Activated naive CD8-positive, alpha-beta T cell treated with anti-CD3 and anti-CD28 coated beads, Interleukin-2, amount 50 U/mL, for 16 hours (primary cell): ENCODE measurements at regions not wholly inside any gene's neighbourhood (a gene's known extent, or its start where the extent isn't known, plus 50 kb on each side); places are given as distances from the start of the nearest gene placed in this dataset.

Experiments used
- DNase-seq: peaks from one replicate; pipeline ENCODE4 v3.0.0-alpha.2; 2020; ENCODE audit warnings: low read depth, low spot score

DNA sequence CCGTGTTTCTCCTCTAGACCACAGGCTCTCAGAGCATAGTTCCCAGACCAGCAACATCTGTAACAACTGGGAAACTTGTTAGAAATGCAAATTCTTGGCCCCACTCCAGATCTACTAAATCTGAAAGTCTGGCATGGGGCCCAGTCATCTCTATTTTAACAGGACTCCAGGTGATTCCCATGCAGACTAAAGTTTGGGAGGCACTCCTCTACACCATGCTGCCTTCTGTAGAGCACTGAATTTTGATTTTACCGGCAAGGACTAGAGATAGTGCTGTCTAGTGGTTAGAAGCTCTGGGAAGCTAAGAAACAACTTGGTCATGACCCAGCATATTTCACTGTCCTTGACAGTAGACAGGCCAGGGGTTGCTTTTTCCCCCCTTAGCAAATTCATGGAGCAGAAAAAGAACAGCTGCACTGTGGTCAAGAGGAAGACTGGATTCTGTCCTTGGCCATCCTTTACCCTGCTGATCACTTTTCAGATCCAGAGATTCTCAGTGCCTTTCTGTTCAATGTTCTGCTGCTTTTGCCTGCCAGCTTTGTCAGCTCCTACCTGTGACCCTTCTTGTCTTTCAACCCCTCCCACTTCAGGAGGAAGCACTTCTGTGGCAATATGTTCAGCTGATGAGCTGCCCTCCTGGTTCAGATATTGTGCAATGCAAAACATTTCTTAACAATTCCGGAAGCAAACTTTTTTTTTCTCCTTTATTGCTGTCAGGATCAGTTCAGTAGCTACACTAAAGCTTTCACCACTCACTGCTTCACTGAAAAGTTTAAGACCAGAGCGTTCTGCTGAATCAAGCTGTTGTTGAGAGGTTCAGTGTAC, 133.8 kb upstream of the NUDT4 start:
- no peak for DNase-seq

DNA sequence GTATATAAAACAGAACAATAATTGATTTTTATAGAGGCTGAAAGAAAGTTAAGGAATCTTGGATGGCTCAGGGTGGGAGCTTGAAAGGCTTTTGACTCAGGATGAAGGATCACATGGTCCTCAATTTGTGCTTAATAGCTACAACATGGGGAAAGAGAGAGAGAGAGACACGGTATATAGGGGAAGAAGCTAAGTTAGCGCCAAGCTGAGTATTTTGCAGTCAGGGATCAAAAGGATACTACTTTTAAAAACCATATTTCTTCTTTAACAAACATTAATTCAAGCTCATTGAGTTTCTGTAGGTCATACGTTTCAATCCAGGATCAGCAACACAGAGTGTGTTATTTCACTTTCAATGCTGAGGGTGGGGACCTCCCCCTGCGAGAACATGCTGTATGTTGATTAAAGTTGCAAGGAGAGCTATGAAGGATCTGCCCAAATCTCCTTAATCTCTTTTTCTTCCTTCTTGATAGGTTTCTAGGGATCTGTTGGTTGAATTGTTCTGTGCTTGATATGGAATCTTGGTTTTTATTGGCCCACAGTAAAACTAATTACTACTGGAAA, 133.1 kb upstream of the NUDT4 start:
- DNase-seq: peak; percentile 5

DNA sequence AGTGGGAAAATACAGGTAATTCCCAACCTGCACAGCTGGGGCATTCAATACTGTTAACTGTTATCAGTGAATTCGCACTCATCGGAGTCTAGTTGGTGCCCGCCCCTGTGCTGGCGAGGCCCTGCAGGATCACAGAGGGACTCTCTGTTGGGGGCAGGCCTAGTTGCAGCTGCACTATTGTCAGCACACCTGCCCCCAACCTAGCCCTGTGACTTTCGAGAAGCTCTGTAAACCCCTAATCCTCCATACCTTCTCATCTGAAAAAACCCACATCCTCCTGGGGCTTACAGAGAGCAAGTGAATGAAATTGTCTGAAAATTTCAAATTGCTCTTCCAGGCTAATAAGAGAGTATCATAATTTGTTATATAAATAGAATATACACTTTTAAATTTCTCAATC, 132.2 kb upstream of the NUDT4 start:
- DNase-seq: no peak

DNA sequence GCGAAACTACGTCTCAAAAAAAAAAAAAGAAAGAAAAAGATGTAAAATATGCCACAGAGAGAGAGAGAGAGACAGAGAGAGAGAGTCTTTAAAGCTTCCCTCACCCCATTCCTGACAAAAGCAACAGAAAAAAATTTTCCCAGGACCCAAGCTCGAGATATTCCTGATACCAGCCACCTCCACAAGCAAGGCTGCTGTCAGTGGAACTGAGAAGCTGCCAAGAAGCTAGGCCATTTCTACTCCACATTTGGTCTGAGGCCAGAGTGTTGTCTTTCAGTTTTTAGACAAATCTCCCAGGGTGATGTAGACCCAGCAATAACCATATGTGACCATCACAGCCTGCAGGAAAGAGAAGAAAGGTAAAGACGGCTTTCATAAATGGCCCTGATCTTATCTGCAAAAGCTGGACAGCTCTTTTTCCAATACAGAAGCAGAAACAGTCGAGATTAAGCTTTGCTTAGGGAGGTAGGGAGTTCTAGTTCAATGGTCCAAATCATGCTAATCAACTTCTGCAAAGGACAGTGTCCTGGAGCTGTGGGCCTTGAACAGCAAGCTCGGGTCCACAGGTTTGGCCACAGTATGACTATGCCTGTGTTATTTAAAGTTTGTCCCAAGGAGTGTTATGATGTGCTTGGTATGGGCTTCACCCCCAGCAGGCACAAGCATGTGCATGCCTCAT, 130.3 kb upstream of the NUDT4 start:
- DNase-seq: no peak

DNA sequence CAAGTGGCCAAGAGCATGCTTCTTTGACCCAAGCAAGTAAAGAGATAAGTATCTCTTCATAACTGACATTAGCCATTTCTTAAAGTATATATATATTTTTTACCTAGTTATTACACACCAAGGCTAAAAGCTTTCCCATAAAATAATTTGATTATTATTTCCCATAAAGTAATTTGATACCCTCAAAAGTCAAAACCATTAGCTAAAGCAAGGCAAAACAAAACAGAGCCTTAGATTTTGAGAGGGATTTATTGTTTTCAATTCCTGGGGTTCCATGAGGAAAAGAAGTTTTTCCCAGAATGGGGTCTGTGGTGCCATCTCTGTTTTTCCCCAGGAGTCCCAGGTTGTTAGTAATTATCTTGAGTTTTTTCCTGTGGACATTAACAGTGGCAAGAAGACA, 125.5 kb upstream of the NUDT4 start:
- DNase-seq: no peak

DNA sequence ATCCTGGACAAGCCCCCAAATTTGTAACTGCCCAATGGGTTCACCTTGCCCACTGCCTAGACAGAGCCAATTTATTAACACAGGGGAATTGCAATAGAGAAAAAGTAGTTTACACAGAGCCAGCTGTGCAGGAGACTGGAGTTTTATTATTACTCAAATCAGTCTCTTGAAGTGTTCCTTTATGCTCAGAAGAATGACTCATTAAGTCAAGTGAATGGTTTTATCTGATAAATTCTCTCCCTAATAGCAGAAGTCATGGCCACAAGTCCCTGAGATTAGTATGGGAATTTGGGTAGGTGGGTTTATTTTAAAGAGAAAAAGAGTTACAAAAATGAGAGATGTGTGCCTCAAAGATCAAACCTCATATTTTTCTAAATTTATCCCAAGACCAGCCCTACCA, 122.8 kb upstream of the NUDT4 start:
- DNase-seq: no peak

DNA sequence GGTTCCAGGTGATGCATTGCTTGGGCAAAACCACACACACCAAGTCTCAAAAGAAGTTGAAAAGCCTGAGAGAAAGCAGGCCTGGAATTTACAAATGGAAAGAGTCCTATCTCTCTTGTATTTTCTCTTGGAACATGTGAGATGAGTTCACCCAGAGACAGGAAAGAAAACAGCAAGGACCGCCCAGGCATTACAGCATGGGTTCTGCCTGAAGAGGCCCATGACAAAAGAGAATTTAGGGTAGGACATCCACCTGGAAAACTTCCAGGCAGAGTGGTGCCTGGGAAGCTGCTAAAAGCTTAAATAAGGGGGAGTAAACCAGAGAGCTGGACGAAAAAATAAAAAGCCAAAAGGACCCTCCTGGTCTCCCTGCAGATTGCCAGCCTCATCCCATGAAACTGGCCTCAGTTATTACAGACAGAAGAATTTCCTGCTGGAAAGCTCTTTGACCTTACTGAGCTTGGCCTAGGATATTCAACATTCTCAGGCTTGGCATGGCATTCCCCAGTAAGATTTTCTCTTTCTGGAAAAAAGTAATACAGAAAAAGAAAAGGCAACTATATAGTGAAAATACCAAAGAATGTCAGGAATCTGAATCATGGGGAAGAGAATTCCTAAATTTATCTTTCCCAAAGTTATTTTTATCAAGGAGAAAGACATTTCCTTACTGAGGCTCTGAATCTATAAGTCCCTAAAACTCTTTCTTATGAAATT, 121.3 kb upstream of the NUDT4 start:
- no peak for DNase-seq

DNA sequence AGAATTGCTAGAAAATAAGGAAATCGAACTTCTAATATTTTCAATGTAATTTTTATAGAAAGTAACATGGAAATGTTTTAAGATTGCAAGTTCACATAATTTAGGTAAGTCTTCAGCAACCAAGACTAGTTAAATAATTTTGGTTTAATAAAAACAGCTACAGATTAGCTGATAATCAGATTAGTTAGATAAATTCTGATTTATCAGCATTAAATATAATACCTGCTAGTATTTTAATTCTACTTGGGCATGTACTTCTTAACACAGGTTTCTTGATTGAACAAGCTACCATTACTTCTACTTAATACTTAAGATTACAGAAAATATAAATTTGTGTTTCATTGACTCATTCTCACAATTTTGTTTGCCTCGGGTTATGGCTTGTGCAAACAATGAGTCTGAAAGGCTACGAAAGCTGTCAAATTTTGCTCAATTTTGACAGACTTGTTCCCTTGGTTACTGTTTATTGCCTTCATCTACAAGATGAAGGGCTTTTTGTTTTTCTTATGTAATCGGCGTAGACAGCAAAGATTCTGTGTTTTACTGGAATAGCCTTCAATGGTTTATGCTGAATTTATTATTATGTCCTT, 116.1 kb upstream of the NUDT4 start:
- DNase-seq: no peak

DNA sequence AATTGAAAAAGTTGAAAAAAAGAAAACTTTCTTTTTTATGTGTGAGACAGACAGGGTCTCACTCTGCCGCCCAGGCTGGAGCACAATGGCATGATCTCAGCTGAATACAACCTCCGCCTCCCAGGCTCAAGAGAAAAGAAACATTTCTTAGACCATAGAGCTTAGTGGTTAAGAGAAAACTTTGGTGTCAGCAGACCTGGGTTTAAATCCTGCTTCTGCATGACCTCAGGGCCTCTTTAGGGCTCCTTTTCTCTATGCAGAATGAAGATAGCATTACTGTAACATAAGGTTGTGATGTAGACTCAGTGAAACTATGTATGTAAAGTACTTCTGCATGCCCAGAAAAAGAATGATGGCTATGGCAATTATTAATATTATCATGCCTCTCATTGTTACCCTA, 104.7 kb upstream of the NUDT4 start:
- DNase-seq: no peak

DNA sequence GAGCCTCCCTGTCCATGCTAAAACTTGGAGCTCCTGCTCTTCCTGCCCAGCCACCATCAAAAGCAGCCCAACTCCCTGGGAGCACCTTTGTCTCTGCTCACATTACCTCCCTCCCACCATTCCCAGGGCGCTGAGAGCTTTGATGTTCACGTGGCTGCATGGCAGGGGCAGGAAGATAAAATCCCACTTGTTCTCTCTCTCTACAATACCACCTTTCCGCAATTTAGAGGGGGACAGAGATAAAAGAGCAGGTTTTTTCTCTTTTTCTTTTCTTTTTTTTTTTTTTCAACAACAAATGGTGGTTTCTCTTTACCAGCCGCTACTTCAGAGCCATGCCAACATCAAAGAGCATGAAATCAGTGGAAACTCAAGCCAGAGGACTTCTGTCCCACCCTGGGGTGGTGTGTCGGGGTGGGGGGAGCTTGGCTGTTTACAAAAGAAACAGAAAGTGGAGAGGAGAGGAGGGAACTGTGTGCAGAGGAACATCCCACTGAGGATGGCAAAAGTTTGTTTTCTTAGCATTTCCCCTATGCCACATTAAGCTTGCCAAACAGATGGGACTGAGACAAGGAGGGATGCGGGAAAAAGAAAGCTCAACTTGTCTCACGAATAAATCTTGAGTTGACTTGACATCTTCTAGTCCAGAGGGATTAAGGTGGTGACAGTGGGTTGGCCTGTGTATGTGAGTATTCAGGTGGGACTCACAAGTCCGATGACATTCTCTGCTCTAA, 103.7 kb upstream of the NUDT4 start:
- no peak for DNase-seq

DNA sequence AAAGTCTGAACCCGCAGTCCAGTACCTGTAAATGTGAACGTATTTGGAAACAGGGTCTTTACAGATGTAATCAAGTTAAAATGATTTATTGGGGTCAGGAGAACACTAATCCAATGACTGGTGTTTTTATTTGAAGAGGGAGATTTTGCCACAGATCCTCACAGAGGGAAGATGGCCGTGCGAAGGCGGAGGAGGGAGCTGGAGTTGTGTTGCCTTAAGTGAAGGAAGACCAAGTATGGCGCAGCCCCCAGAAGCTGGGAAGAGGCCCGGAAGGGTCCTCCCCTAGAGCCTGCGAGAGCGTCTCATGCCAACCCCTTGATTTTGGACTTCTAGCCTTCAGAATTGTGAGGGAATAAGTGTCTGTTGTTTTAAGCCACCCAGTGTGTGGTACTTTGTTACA, 102.8 kb upstream of the NUDT4 start:
- DNase-seq: no peak

DNA sequence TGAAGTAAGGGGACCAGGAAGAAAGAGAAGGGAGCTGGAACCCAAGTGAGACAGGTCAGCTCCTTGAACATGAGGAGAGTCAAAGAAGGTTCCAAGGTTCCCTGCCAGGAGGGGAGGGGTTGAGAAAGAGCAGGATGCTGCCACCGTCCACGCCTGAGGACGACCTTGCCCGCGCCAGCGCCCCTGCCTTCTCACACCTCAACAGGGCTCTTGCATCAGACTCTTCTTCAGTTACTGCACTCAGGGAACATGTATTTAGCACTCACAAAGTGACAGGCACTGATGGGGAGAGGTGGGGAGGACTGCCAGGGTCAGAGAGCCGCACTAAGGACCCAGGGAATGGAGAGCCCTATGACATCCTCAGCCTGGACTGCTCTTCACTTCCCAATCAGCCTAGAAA, 102.1 kb upstream of the NUDT4 start:
- no peak for DNase-seq

DNA sequence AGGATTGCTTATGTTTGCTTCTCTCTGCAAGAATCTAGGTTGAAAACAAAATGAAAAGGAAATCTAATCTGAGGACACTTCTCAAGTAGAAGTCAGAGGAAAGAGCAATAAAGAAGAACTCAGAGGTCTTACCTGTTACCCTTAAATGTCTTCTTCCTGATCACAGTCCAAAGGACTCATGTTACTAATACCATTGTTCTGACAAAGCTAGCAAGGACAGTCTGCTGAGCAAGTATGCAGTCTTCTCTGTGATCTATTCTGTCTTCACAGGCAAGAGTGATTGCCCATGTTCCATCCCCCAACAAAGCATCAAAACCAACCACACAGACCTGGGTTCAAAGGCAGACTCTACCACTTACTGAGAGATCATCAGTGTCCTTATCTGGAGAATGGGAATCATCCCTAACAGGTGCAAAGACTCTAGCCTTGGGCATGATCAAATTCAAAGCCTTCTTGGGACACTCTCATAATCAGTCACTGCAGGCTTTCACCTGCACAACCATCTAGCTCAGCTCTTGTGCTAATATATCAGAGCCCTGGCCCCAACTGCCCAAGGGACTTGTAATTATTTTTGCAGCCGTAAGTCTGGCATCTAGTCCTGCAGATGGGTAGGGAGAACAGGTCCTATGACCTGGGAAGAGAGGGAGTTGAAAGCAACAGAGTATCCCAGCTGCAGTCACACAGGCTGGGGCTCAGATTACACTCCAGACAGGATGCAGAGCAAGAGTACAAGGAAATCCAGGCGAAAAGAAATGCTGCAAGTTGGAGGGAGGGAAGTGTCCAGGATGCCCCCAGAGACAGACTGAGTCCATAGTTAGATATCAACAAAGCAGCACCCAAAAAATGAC, 97.9 kb upstream of the NUDT4 start:
- DNase-seq: no peak

DNA sequence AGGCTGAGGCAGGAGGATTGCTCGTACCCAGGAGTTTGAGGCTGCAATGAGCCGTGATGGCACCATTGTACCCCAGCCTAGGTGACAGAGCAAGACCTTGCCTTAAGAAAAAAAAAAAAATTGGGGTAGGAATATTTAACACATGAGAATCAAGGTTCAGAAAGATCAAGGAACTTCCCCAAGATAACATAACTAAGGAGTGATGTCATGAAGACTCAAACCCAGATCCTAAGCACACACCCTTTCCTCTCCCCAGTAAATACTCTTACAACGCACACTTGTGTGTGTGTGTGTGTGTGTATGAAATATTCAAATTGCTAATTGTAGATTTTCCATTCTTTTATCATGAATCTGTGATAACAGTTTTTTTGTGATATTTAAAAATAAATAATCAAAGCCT, 90.6 kb upstream of the NUDT4 start:
- no peak for DNase-seq

DNA sequence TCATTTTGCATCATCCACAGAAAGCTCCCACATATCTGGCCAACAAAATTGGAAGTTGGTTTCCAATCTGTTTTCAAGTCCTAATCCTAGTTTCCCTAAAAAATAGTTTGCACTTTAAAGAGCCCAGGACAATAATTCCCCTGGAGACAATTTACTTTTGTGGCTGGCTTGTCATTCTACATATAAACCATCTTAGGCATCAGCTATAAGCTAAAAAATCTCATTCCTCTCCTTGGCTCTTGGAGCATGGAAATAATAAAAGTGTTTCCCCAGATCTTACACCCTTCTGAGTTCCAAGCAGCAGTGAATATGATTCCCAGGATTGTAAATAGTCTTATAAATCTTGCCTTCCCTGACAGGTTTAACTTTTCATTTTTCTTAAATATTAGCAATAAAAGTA, 89.1 kb upstream of the NUDT4 start:
- DNase-seq: no peak

DNA sequence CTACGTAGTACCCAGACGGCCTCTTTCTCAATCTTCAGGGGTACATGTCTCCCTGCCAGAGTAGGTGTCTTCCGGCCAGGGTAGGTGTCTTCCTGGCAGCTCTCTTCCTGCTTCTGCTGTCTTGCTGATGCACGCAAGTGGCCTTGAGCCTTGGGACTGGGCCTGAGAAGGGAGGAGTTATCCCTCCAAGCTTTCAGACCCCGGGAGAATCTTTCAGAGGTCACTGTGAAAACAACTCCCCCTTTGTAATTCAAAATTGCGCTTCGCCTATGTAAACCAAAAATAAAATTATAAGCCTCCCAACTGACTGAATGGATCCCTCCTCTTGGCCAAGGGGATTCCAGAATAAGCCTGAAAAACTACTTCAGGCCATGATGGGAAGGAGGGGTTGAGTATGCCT, 87.3 kb upstream of the NUDT4 start:
- no peak for DNase-seq

DNA sequence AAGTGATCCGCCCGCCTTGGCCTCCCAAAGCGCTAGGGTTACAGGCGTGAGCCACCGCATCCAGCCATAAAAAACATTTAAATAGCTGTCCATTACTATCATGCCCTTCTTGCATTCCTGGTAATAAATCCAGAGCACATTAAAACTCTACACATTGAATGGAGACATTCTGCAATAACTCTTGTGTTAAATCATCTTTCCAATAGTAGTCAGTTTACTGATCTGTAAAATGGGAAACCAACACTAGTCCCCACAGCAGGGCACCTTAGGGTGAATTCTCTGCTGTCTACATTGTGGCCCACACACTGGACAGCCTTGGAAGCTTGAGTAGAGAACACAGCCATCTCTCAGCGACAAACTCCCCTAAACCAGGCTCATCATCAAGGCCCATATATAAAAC, 85.5 kb upstream of the NUDT4 start:
- DNase-seq: no peak

DNA sequence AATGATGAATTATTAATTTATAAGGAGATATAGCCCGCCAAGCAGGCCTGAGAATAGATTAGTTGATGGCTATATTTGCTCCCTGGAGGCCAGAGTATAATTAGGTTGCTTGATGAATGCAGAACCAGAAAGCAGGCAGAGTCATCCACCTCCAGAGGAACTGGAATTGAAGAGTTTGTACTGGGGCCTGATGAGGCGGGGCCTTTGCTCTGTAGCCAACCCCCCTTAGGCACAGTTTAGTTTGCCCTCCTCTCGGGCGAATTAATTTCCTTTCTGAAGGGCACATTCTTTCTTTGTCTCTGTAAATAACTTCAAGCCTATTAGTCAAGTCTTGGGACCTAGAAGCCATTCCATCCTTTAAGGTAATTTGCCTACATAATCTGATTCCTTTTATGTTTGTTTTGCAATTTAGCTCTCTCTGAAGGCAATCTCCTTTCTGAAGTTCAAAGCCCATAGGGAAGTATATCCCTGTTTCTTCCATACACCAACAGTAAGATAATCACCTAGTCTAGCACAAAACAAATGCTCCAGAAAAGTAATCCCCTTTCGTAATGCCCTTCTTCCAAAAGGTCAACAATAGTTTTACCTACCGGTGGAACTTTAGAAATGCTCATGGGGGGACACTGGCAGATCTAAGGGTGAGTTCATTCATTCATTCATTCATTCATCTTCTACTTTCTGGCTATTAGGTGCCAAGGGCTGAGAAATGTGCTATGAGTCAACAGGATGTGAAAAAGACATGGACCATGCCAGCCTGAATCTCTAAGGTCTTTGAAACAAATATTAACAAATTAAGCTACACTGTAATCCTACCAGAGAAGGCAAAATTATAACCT, 84.8 kb upstream of the NUDT4 start:
- no peak for DNase-seq

DNA sequence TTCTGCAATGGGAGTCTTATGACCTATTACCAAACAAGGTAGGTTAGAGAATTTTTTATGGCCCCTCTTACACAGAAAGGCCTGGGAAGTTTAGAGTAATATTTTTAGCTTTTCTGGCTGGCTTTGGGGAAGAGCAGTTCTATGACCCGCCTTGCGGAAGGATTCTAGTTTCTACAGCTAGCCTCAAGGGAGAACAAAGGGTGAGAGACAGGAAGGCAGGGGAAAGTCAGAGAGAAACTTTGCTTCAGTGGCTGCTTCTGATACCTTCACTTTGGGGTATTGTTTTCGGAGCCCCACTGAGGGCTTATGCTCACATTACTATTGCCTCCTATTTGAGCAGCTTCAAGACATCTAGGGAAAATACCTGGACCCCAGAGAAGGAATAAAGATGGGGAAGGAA, 80.7 kb upstream of the NUDT4 start:
- DNase-seq: no peak

DNA sequence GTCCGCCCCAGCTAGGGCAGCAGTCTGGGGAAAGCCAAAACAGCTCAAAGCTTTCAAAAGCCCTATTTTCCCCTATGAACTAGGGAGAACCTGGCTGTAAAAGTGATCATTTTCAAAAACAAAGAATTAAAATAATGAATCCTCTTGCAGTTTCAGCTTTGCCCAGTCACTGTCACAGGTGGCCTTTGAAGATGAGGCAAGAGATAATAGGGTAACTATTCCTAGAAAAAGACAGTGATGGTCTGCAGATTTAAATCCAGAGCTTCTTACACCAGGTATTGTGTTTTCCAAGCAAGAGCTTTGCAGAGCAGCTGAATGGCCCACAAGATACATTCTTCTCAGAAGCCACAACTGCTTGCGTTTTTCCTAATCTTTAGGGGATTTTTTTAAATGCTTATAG, 80.2 kb upstream of the NUDT4 start:
- no peak for DNase-seq
